Islet of Langerhans (tissue), 1 donor: ENCODE measurements at regions not wholly inside any gene's neighbourhood (a gene's known extent, or its start where the extent isn't known, plus 50 kb on each side); places are given as distances from the start of the nearest gene placed in this dataset.
"Not testable (repeated sequence)": the region's sequence is repeated elsewhere in the genome, so short reads cannot be mapped to it uniquely, and the experiment has no call there.

Experiments
- FAIRE-seq: peaks from one replicate; lab custom pipeline; 2011; peaks lifted over from hg19 to GRCh38; lab: Jason Lieb, UNC

DNA sequence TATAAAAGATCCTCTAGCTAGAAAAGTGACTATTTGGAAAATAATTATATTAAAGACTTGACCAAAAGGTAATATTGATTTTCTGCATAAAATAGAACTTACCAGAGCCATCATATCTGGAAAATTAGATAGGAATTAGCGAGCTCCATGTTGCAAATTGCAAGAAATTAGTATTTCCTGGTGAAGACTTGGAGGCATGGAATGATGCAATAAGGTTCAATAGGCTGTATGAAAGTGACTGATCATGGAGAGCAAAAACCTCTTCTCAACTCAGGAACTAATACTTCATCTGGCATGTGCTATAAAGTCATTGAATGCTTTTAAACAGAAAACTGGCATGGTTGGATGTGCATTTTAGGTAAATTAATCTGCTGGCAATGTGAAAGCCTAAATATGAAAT is 66.3 kb upstream of the UFM1 start:
- no peak for FAIRE-seq

DNA sequence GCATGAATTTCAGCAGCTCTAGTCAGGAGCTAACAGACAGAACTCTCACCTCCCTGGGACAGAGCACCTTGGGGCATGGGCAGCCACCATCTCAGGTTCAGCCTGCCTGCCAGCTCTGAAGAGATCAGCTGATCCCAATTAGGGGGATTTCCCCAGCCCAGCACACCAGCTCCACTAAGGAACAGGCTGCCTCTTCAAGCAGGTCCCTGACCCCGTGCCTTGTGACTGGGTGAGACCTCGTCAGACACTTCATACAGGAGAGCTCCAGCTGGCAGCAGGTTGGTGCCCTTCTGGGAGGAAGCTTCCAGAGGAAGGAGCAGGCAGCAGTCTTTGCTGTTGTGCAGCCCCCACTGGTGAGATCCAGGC is 84.5 kb upstream of the UFM1 start:
- no peak for FAIRE-seq

DNA sequence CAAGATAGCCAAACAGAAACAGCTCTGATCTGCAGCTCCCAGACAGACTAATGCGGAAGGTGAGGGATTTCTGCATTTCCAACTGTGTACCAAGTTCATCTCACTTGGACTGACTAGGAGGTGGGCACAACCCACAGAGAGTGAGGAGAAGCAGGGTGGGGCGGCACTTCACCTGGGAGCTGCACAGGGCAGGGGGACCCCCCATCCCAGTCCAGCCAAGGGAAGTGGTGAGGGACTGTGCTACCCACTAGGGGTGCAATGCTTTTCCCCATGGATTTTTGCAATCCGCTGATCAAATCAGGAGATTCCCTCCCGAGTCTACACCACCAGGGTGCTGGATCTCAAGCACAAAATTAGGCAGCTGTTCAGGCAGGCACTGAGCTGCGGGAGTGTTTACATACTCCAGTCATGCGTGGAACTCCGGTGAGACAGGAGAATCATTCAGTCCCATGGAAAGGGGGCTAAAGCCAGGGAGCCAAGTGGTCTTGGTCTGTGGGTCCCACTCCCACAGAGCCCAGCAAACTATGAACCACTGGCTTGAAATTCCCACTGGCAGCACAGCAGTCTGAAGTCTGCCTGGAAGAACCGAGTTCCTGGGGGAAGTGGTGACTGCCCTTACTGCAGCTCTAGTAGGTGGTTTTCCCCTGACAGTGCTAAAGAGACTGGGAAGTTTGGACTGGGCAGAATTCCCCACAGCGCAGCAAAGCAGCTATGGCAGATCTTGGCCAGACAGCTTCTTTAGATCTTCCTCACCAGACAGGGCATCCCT is 85.1 kb upstream of the UFM1 start:
- no peak for FAIRE-seq

DNA sequence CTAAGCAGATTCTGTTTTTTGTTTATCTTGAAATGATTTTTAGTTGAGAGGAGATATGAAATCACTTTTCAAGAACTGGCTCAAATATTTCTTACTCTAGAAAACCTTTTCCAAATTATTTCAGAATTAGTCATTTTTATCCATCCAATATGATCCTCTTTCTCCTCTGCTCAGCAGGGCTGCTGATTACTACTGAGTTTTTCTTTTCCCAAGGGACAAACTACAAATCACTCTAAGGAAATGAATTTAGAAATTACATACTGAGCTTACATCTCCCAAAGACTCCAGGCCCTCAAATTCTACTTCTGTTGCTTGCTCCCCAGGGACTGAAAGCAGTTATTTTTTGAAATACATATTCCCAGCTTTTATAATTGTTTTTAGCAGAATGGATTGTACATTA is 87.4 kb upstream of the UFM1 start:
- no peak for FAIRE-seq

DNA sequence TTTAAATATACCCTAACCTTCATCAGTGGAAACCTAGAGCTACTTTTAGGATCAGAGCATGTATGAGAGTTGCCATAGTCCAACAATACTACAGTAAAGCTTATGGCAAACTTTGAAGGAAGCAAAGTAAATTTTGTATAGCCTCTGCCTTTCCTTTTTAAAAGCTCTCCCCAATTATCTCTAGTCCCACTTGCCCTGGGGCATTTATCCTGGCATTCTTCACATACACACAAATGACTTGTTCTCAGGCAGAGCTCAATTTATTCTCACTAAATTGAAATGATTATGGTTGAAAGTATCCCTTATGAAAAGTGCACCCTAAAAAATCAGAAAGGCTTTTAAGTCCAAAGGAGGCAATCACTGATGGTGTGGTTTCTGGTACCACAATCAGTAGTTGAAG is 94.1 kb upstream of the UFM1 start:
- FAIRE-seq, result no peak

DNA sequence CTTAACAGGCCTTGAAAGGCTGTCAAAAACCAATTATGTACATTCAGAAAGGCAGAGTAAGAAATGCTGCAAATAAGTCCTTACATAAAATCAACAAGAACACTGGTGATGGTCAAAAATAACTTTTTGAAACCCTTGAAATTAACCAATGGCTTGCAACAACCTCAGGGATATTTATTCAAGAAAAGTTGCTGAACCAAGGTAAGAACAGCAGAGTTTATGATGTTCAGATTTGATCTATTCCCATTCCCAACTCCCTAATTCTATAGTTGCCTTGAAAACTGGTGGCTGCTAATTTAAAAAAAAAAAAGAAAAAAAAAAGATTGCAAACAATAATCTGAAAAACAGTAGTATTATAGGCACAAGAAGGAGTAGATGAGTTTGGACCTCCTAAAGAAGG is 109.8 kb upstream of the UFM1 start:
- no peak for FAIRE-seq

DNA sequence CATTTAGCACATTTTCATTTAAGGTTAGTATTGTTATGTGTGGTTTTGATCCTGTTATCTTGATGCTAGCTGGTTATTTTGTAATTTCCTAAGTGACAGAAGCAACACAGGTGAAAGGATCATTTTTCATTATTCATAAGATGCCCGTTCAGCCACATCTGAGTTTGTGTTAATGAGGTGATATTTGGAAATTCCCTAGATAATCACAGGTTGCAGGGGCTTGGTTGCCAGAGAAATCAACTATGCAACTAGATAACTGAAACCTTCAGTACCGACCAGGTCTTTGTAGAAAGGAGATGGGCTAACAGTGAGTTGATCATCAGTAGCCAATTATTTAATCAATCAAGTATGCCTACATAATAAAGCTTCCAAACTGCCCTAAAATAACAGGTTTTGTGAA is 121.3 kb upstream of the UFM1 start:
- no peak for FAIRE-seq

DNA sequence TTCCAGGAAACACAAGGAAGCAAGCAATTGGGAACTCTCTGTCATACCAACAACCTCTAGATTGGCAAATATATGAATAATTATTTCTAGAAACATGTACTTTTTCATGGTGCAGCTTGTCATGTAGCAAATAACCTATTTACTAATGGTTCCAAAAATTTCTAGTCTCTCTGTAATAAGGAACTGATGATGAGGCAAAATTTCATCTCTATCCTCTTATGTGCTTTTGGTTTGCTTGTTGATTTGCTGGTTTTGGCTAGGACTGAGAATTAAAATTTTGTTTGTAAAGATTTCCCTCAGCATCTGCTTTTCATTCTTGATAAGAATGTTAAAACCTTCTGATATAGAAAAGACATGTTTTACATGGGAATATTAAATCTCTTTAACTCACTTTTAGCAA is 123.2 kb upstream of the UFM1 start:
- no peak for FAIRE-seq

DNA sequence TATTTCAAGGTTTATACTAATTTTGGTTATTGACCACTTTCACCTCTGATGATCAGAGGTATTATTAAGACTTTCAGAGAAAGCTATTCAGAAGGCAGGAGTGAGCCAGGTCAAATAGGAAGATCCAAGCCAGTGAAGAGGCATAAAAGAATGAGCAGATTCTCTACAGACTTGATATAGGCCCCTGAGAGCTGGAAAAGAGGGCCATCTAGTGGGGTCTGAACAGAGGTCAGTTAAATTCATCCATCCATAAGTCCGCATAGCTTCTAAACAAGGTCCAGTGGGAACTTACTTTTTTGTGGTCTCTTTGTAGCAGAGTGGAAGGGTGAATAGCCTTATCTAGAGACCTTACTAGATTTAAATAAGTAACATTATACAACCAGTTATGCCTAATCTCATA is 126.6 kb upstream of the UFM1 start:
- no peak for FAIRE-seq

DNA sequence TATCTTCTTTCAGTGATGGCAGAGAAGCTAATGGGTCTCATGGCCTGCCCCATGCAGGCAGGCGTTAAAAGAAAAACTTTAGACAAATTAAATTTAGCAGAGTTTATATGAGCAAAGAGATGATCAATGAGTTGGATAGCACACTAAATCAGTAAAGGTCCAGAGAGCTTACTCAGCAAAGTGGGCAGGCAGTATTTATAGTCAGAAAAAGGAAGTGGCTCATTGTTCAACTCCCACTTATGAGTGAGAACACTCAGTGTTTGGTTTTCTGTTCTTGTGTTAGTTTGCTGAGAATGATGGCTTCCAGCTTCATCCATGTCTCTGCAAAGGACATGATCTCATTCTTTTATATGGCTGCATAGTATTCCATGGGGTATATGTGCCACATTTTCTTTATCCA is 128.5 kb upstream of the UFM1 start:
- not testable (repeated sequence) for FAIRE-seq

DNA sequence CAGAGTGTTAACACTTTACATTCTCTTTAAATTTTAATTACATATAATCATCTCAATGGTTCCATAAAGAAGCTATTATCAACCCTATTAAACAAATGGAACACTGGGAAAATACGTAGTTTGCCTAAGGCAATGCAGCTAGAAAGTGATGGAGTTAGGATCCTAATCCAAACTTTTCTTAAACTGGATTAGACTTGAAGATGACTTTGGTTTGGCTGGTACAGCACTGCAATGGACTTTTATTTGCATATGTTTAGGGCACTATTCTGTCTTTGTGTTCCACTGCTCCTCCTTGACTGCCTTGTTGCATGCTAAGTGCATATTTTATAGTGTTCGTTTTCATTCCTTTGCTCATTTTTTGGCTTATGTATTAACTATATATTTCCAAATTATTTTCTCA is 133.5 kb upstream of the UFM1 start:
- no peak for FAIRE-seq

DNA sequence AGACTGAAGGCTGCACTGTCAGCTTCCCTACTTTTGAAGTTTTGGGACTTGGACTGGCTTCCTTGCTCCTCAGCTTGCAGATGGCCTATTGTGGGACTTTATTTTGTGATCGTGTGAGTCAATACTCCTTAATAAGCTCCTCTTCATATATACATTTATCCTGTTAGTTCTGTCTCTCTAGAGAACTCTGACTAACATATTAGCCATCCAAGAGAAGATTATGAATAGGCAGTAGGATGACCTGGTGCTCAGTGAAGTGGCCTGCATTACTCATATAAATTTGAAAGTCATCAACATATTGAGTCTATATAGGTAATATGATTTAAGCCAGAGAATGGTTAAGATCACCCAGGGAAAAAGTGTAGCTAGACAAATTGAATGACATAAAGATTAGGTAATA is 136.3 kb upstream of the UFM1 start:
- no peak for FAIRE-seq

DNA sequence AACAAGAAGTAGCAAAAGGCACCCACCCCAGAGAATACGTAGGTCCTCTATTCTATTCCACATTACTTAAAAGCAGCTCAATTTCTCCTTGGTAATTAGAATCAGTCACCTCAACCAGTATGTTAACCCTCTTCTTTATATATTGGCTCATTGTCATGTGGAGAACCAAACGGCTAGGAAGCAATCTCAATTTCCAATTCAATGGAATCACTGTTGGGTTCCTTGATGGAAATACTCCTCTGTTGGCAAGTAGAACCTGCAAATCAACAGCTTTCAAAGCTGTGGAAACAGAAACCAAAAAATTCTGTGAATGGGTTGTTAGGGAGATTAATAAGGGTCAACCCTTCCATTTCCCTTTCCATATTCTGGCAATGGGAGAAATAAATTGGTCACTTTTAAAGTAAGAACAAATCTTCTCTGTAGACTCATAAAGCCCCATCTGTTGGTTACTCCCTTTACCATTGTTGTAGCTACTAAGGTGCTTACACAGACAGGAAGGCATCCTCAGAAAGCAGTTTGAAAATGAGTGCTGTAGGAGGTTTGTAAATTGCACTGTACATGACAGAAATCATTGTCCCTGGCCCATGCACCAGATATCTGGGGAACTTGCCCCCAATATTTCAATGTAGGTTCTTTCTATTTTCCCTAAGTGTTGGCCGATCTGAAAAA is 138.6 kb upstream of the UFM1 start:
- FAIRE-seq, result no peak

DNA sequence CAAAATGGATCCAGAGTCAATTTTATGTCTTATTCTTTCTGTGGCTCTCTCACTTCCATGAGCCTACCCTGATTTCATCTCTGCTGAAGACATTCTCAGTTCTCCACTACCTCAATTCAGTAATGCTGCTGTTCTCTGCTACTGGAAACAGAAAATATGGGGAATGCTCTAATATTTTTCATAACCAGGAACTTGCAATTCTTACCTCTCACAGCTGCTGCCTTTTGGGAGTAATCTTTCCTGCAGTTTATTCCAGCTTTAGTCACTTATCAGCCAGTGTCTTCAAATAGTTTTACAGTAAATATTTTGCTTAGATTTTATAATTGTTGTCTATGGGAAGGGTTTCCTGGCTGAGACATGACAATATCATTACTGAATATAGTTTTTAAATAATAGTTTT is 145.1 kb upstream of the UFM1 start:
- no peak for FAIRE-seq

DNA sequence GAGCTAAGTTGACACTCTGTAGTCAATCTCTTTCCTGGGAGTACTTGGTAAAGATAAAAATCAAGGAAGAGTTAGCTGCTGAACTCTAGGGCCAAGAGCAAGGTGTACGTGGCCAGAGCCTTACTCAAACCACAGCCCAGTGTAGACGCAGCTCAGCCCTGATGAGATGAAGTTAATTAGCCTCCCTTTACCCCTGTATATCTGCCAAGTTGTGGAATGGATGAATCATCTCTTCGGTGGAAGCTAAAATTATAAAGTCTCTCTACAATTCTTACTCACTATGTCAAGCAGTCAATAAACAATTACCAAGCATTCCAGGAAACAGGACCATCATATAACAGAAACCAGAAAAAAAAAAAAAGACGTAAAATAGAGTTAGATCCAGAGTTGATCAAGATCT is 146.9 kb upstream of the UFM1 start:
- no peak for FAIRE-seq

DNA sequence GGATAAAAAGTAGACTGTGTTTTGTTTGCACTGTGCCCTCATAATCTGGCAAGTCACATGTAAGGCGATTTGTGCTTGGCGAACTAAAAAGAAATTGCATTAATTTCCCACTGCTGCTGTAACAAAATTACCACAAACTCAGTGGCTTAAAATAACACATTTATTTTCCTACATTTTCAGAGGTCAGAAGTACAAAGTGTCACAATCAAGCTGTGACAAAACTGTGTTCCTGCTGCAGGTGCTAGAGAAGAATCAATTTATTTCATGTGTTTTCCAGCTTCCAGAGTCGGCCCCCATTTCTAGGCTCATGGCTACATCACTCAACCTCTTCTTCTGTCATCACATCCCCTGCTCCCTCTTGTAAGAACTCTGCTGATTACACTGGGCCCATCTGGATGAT is 158.6 kb upstream of the UFM1 start:
- no peak for FAIRE-seq

DNA sequence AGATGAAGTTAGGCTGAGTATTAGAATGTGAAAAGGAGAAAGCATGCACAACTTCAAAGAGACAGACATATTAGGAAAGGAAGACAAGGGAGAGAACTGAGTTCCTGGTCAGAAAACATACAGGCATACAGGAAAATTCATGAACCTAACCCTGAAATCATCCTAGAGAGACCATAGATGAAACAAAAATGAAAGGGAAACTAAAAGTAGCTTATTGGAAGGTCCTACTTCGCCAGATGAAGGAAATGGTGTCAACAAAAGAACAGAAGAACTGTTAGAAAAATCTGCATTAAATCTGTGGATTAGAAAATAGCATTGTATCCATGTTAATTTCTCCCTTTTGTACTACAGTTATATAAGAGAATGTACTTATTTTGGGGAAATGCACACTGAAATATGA is 169.0 kb upstream of the UFM1 start:
- no peak for FAIRE-seq

DNA sequence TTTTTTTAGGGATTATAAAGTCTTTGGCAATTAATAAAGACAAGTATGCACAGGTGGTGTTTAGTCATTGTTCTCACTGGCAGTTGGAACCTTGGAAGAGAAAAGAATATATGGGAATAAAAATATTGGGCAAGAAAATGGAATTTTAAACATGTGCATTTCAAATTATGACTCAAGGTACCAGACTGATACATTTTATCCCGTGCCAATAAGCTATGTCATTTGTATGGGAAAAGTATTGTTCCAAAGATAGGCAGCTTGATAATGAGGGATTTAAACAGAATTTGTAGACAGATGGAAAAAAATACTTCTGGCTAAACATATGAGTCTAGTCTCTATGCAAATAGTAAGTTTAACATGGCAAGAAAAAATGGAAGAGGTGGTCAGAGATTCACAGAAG is 169.5 kb upstream of the UFM1 start:
- no peak for FAIRE-seq

DNA sequence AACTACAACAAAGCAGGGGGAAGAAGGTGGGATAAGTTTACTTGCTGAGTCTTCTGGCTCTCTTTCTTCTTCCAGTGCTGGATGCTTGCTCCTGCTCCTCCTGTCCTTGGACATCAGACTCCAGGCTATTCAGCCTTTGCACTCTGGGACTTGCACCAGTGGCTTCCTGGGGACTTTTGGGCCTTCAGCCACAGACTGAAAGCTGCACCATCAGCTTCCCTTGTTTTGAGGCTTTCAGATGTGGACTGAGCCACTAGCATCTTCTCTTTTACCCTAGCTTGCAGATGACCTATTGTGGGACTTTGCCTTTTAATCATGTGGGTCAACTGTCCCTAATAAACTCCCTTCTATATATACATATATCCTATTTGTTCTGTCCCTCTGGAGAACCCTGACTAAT is 173.0 kb upstream of the UFM1 start:
- FAIRE-seq, result no peak

DNA sequence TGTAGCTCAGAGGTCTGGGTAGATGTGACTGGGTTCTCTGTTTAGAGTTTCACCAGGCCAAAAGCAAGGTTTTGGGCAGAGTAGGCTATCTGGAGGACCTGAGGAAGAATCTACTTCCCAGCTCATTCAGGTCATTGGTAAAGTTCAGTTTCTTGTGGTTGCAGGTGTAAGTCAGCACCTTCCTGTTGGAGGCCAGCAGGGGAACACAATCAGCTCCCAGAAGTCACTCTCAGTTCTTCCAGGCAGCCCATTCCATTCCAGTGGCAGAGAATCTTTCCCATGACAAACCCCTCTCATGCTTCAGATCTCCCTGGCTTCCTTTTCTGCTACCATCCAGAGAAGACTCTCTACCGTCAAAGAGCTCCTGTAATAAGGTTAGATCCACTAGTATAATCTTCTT is 176.2 kb upstream of the UFM1 start:
- FAIRE-seq, result no peak

DNA sequence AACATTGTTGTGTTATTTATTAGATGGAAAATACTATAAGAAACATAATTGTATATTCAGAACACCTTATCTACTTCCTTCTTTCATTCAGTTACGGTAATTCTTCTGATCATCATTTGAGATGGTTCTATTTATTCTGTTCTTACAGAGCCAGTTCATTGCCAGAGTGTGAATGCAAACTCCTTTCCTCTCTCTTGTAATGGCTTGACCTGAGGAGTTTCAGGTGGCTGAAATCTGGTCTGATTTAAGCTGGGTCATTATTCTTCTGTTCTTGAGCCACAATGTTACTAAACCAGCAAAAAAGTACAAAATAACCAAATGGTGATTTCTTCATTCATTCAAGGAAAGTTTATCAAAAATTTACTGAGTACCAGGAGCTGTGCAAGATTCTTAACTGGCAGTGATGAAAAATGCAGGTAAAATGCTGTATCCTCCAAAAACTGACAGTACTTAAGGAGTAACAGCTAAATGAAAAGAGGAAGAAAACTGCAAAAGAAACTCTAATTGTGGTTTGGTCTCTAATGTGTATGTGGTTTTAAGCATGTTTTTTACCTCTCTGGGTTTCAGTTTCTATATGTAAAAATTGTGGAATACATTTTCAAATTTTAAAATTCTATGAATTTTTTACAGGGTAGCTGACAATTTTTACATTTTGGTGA is 182.4 kb upstream of the UFM1 start:
- FAIRE-seq, result no peak

DNA sequence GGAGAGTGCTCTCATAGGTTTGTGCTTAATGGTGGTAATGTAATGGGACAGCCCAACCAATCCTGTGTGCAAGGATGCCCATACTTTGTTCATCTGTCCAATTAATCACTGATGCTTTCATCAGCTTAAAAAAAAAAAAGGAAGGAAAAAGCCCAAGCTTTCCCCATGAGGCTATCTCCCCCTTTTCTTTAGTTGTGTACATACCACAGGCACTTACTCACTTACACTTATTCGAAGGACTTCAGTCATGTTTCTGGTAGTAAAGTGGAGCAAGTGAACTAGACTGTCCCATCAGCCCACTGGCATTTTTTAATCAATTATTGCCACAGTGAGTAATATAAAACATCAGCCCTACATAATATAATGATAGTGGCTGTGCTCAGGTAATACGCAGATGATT is 183.5 kb upstream of the UFM1 start:
- FAIRE-seq, result no peak

DNA sequence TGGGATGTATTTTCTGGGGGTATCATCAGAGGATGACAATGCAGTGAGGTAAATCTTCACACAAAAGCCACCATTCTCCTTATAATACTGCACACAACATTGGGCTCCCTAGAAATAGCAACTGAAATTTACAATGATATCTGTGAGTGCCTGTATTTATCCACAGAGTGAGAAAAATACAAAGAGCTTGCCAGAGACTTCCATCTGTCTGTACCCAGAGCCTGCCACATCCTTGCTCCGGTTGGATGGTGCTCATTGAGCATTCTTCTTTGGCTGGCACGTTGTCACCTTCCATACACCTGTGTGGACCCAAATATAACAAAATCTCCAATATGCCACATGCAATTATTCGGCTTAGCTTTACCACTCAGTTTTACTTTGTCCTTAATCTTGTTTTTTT is 189.5 kb upstream of the UFM1 start:
- no peak for FAIRE-seq

DNA sequence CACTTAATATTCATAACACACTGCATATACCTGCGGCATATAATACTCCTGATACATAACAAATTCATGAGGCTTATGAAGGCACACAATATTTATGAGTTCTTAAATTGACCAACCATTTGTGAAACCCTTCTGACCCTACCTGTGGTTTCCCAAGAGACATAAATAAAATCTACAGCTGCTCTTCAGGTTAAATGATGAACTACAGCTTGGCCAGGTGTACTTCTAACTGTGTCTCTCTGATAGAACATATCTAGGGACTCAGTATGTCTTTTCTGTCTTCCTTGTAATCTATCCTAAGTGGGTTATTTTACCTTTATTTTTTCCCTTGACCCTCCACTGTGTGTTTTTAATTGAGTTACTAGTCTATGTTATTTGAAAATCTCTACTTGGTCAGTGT is 189.9 kb upstream of the UFM1 start:
- no peak for FAIRE-seq
